ENCODE measurements at regions not wholly inside any gene's neighbourhood (a gene's known extent, or its start where the extent isn't known, plus 50 kb on each side); places are given as distances from the start of the nearest gene placed in this dataset.

DNA sequence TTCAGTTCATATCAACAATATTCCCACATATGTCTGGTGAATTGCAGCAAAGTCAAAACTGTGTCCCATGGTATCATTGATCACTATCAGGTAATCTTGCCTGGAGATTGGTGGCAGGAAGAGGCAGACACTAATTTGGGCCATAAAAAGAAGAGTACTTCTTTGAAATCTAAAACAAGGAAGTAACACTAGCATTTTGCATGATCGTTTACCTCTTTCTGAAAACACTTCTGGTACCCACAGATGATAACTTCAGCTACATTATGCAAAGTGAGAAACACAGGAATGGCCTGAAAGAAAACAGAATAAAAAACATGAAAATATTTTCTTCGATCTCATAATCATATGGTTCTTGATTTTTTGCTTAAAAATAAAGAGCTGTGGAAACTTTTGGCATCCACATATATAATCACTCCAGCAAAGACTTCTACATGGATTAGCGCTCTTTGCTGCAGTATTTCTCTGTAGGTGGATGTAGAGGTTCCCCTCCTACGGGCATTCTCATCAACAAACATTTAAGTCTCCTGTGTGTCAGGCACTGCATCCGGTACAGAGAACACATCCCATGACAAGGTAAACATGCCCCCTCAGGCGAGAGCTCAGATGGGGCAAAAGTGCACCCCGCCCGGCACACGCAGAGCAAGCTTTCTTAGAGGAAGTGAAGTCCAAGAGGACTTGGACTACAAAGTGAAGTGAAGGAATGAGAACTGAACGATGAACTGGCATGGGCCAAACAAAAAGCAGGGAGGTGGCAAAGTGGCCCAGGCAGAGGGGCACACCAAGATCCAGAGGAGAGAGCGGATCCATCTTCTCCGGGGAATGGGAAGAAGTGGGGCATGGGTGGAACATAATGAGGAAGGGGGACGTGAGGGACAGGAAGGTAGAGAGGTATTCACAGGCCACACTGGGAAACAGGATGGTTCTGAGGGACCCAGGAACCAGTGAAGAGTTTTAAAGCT is 68.0 kb upstream of the RIOK3 start:
- DNase-seq, result no peak

DNA sequence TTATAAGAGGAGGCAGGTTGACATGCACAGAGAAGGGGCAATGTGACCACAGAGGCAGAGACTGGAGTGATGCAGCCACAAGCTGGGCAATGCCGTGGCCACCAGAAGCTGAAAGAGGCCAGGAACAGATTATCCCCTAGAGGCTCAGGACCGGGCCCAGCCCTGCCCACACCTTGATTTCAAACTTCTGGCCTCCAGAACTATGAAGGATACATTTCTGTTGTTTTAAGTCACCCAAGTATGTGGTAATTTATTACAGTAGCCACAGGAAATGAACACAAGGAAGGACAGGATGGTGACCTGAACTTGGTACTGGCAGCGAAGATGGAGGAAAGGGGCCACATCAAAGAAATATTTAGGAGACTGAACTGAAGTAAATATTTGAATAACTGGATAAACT is 66.8 kb upstream of the RIOK3 start:
- no peak for DNase-seq

DNA sequence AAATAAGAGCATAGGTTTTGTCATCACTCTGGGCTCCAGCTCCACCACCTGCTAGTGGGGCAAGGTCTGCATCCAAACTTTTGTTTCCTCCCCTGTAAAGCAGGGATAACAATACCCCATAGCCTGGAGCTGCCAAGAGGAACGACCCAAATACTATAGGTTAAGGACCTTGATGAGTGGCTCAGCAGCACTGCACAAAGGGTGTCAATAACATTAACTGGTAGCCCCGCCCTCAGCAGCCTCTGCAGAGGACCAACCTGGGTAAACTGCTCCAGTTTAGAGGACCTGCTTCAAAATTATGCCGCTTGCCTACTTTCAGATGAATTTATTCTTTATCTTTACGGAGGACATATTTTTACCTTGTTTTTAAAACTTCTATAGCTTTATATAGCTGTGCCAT is 65.8 kb upstream of the RIOK3 start:
- DNase-seq, result no peak

DNA sequence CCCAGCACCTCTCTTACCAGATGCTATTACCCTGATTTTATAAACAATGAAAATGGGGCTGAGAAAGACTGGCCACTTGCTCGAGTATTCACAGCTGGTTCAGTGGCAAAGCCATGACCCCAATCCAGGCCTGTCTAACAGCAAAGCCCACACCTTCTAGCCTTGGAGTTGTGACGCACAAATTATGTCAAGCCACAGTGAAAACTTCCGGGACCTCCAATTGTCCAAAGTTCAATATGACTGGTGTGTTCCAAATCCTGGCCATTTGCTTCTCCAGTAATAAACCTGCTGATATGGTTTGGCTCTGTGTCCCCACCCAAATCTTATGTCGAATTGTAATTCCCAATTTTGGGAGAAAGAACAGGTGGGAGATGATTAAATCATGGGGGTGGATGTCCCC is 64.7 kb upstream of the RIOK3 start:
- DNase-seq, result no peak

DNA sequence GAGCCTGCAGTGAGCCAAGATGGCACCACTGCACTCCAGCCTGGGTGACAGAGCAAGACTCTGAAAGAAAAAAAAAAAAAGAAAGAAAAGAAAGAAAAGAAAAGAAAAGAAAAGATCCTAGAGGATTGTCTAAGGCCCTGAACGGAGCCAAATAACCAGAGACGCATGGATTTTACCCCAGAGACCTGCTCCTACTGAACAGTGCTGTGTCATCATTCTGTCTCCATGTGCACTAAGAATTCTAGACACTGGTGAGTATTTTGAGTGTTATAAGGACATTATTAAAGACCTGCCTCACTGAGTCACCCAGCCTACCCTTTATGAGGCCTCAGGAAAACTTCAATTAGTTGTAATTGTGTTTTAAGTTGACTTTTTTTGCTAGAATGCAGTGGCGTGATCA is 61.9 kb upstream of the RIOK3 start:
- DNase-seq, result no peak

DNA sequence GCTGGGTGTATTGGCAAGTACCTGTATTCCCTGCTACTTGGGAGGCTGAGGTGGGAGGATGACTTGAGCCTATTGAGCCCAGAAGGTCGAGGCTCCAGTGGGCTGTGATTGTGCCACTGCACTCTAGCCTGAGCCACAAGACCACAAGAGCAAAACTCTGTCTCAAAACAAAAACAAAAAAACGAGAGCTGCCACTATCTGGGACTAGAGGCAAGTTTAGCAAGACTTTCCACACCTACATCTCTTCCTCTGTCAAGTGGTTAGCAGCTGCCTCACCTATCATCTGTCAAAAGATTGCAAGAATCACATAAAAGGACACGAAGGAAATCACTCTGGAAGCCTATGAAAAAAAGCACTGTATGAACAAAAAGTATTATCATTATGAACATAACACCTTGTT is 55.2 kb upstream of the RIOK3 start:
- no peak for DNase-seq

DNA sequence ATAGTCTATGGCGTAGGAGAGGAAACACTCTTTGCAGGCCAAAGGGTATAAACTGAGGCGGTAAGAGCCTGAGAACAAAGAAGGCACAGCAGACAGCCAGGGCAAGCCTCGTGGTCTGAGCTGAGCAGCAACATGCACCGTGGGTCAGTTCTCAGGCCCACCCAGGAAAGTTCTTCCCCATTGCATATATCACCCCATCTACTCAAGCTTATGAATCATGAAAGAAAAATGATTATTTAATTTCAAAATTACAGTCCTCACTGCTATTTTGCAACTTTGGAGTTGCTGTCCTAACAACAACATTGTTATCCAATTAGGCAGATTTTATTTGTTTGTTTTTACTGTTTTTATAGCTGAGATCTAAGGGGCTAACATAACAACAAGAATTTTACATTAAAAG is 54.7 kb upstream of the RIOK3 start:
- no peak for DNase-seq

DNA sequence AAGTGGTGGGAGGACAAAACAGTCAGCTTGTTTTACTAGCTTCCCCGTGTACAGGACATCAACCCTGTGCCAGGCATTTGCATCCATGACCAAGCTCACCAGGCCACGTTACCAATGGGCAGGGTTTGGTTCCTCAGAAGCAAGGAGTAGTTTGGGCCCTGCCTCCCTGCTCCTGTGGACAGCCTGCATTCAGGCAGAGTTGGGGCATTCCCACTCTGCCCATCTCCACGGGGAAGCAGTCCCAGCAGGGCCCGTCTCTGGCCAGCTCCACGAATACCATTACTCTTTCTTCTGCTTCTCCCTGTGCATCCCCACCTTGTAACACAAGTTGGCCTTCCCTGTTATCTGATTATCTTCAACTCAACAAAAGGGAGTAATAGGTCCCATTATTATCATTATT is 54.0 kb upstream of the RIOK3 start:
- DNase-seq, result no peak

DNA sequence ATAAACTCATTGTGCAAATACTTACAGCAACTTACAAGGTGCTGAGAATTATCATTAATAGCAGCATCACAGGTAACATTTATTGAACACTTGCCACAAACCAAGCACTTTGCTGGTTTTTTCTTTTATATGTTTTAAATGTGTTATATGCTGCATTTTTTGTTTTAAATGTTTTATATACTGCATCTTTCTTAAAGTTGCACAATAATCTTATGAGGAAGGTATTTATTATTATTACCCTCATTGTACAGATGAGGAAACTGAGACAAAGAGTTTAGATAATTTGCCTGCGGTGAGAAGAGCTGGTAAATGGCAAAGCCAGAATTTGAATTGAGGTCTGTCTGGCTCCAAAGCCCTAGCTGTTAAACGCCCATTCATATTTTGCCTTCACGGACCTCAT is 52.2 kb upstream of the RIOK3 start:
- DNase-seq, result no peak

DNA sequence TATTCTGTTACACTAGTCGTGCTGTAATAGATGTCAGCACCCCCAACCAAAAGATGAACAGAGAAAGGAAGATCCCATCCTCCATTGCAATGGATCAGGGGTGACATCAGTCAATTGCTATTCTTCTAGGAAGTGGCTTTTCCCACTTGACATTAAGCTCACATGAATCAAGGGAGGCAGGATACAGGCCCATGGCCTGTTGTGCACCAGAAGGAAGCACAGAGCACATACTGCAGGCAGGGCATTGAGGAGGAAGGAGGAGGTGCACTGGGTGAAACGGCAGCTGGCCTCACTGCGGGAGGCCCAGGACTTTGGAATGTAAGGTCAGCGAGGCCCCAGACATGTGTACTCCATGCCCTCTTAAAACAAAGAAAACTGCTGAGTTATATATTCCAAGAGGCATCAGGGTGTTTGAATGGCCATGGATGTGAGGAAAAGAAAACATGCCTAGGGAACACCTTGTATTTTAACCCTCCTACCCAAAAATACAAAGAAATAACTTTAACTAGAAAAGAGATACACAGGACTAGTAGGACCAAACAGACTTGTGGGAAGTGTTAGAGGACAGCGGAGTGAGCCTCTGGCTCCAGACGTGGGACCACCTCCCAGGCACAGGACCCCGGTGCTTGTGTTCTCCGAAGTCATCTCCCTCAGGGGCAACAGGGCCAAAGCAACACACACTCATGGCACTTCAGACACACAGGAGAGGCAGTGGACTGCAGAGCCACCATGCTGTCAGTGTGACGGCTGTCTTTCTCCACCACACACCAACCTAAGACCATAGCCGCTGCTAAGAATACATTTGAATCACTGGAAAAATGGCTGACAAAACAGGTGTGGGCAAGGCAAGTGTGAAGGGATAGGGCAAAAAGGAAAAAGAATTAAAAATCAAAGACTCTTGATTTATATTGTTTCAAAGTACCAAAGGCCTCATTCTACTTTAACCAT is 51.4 kb upstream of the RIOK3 start:
- DNase-seq, result no peak

All from anterior cingulate cortex (tissue), 58 donors.